Fibroblast of pulmonary artery (primary cell): ENCODE measurements at regions not wholly inside any gene's neighbourhood (a gene's known extent, or its start where the extent isn't known, plus 50 kb on each side); places are given as distances from the start of the nearest gene placed in this dataset.

Experiments
- DNase-seq: peaks from one replicate; pipeline ENCODE4 v3.0.0-alpha.2; 2010; ENCODE audit warnings: low read depth
- H3K4me3 ChIP-seq: replicated peaks from 2 replicates; pipeline ENCODE4 v1.5.1; 2011; ENCODE audit warnings: low read depth, mild to moderate bottlenecking, control low read depth, low read length, moderate library complexity
- CTCF ChIP-seq: IDR thresholded peaks from 2 replicates; pipeline ENCODE4 v1.5.1; 2011; ENCODE audit warnings: mild to moderate bottlenecking, control low read depth, low read length, inconsistent platforms; ENCODE audit errors: missing control alignments

GRCh38 chr4:189060104-189060503 is 880.6 kb upstream of the FRG1 start:
- no peak for TF ChIP-seq CTCF
- no peak for DNase-seq
- no peak overlapping the region for H3K4me3 ChIP-seq

GRCh38 chr4:189062047-189062820 is 878.4 kb upstream of the FRG1 start:
- TF ChIP-seq CTCF: no peak
- DNase-seq: no peak

DNA sequence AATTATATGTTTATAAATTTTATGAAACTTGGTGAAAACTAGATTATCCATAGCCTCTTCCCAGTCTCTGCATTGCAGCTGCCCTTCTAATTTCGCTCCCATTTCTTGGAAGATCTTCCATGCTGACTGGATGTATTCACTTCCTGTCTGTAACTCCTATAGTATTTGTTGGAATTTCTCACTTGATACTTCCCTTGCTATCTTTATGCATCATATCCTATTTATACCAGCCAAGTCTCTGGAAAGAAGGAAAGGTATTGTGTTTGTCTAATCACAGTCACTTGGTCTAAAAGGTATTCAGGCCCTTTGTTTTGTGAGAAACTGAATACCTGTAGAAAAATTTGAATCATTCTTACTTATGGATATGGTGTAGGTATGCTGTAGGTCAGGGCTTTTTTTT is 870.9 kb upstream of the FRG1 start:
- no peak for DNase-seq
- no peak overlapping the region for H3K4me3 ChIP-seq
- no peak for TF ChIP-seq CTCF

More at GRCh38 chr4:189062047-189062820, 878.4 kb upstream of the FRG1 start:
- no peak overlapping the region for H3K4me3 ChIP-seq

DNA sequence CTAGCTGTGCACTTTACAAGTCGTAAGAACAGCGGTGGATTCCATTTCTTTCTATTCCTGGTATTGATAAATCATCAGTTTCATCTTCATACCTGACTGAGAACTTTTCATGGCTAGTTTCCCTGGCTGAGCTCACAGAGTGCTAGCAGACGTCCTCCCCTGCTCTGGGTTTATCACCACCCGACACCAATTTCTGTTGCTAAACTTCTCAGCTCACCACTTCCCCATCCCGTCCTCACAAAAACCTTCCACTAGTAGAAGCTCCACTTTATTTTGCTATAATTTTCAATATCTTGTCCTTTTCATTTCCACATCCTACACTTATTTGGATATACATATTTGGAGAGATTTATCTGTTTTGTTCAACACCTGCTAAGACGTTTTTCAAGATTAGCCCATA is 869.4 kb upstream of the FRG1 start:
- TF ChIP-seq CTCF: no peak
- H3K4me3 ChIP-seq: no peak overlapping the region
- no peak for DNase-seq

- no peak for TF ChIP-seq CTCF
- no peak for DNase-seq
- no peak overlapping the region for H3K4me3 ChIP-seq
Measured at GRCh38 chr4:189073739-189074138, 866.9 kb upstream of the FRG1 start.

GRCh38 chr4:189081826-189082225 is 858.8 kb upstream of the FRG1 start:
- no peak for DNase-seq
- H3K4me3 ChIP-seq: no peak overlapping the region
- no peak for TF ChIP-seq CTCF

- H3K4me3 ChIP-seq: no peak overlapping the region
- TF ChIP-seq CTCF: no peak
- DNase-seq: no peak
Measured at GRCh38 chr4:189083769-189084168, 856.9 kb upstream of the FRG1 start.
